Hepatocyte (in vitro differentiated cells): ENCODE measurements at regions not wholly inside any gene's neighbourhood (a gene's known extent, or its start where the extent isn't known, plus 50 kb on each side); places are given as distances from the start of the nearest gene placed in this dataset.

Source experiments
- EZH2 ChIP-seq: fragments of 200-600 bp; sonication (generic); IDR thresholded peaks from 2 replicates; pipeline ENCODE4 v1.6.1; 2016; ENCODE audit warnings: antibody characterized with exemption, mild to moderate bottlenecking, borderline replicate concordance
- EZH2phosphoT487 ChIP-seq: fragments of 200-600 bp; sonication (generic); IDR thresholded peaks from one replicate; pipeline ENCODE4 v1.6.1; 2018; ENCODE audit warnings: antibody characterized with exemption, mild to moderate bottlenecking, low read depth, moderate library complexity; ENCODE audit not compliant: unreplicated experiment, severe bottlenecking
- TF ChIP-seq, protein P1 (sequence below): fragments of 200-600 bp; sonication (generic); IDR thresholded peaks from 2 replicates; pipeline ENCODE4 v1.5.1; 2016; ENCODE audit warnings: antibody characterized with exemption, mild to moderate bottlenecking; ENCODE audit not compliant: poor library complexity

DNA sequence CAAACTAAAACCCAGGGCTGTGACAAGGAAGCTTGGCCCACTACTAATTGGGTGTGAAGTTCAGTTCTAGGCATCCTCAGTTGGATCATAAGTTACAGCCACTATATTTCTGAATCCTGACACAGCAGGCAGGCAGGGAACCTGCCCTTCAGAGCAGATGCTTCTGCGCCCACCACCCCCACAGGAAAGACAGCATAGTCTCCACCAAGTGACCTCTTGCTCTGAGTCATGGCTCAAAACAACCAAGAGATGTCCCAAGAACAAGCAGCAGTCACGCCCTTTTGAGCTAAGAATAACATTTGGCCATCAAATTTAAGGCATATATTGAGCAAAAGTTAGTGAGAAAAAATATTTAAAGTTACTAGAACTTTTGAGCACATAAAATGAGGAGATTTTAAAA lies 170.7 kb upstream of the SMARCAD1 start:
- TF ChIP-seq, protein P1, sequence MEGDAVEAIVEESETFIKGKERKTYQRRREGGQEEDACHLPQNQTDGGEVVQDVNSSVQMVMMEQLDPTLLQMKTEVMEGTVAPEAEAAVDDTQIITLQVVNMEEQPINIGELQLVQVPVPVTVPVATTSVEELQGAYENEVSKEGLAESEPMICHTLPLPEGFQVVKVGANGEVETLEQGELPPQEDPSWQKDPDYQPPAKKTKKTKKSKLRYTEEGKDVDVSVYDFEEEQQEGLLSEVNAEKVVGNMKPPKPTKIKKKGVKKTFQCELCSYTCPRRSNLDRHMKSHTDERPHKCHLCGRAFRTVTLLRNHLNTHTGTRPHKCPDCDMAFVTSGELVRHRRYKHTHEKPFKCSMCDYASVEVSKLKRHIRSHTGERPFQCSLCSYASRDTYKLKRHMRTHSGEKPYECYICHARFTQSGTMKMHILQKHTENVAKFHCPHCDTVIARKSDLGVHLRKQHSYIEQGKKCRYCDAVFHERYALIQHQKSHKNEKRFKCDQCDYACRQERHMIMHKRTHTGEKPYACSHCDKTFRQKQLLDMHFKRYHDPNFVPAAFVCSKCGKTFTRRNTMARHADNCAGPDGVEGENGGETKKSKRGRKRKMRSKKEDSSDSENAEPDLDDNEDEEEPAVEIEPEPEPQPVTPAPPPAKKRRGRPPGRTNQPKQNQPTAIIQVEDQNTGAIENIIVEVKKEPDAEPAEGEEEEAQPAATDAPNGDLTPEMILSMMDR = no peak
- TF ChIP-seq EZH2phosphoT487 (no peak), EZH2 (no peak)
